CD4-positive, alpha-beta memory T cell (primary cell): ENCODE measurements at regions not wholly inside any gene's neighbourhood (a gene's known extent, or its start where the extent isn't known, plus 50 kb on each side); places are given as distances from the start of the nearest gene placed in this dataset.

Source experiments
- CTCF ChIA-PET: fragments of 350-600 bp; sonication (Branson Sonifier 250); formaldehyde crosslinking; loops from one replicate; lab custom pipeline; 2021; ENCODE audit warnings: inconsistent platforms; ENCODE audit not compliant: partially characterized antibody; lab: Charles Lee
- POLR2A ChIA-PET: fragments of 350-600 bp; sonication (Branson Sonifier 250); formaldehyde crosslinking; loops from one replicate; lab custom pipeline; 2021; ENCODE audit not compliant: partially characterized antibody; lab: Charles Lee
- DNase-seq, 5 donors: peaks; one replicate each; pipeline versions ENCODE4 v3.0.0 to v3.0.0-alpha.2; 2020 to 2022; ENCODE audit warnings: mixed read lengths in 1 of 5
- H3K27ac ChIP-seq: one replicate; pipeline ENCODE4 v1.7.0; 2013; ENCODE audit warnings: low read depth, low read length
- H3K27me3 ChIP-seq: 2 replicates; pipeline ENCODE4 v1.7.0; 2013; ENCODE audit warnings: mild to moderate bottlenecking, low read length, moderate library complexity; ENCODE audit not compliant: insufficient read depth
- H3K36me3 ChIP-seq: 2 replicates; pipeline ENCODE4 v1.7.0; 2013; ENCODE audit warnings: mild to moderate bottlenecking, low read length, moderate library complexity; ENCODE audit not compliant: insufficient read depth
- H3K4me1 ChIP-seq: 2 replicates; pipeline ENCODE4 v1.7.0; 2013; ENCODE audit warnings: mild to moderate bottlenecking, low read length, moderate library complexity; ENCODE audit not compliant: insufficient read depth
- H3K4me3 ChIP-seq, 2 donors: one replicate each; pipeline ENCODE4 v1.7.0; 2013; ENCODE audit warnings: low read length in 2 of 2, mild to moderate bottlenecking in 1 of 2
- H3K9me3 ChIP-seq, 2 donors: one replicate each; pipeline ENCODE4 v1.7.0; 2013; ENCODE audit warnings: low read length in 2 of 2, control low read depth in 1 of 2; ENCODE audit not compliant: control insufficient read depth in 1 of 2
- H3K27ac Mint-ChIP-seq, 7 donors: one replicate each; pipeline ENCODE4 v1.8.0; 2020 to 2021; ENCODE audit warnings: mixed read lengths in 7 of 7, mild to moderate bottlenecking in 6 of 7, inconsistent platforms in 3 of 7, moderate library complexity in 3 of 7
- H3K27me3 Mint-ChIP-seq, 2 donors: one replicate each; pipeline ENCODE4 v1.8.0; 2020 to 2021; ENCODE audit warnings: mixed read lengths in 2 of 2
- H3K36me3 Mint-ChIP-seq, 2 donors: one replicate each; pipeline ENCODE4 v1.8.0; 2020 to 2021; ENCODE audit warnings: mixed read lengths in 2 of 2, inconsistent platforms in 1 of 2, mild to moderate bottlenecking in 1 of 2
- H3K4me1 Mint-ChIP-seq, 4 donors: one replicate each; pipeline ENCODE4 v1.8.0; 2020 to 2021; ENCODE audit warnings: mixed read lengths in 4 of 4, mild to moderate bottlenecking in 1 of 4
- H3K4me3 Mint-ChIP-seq, 8 donors: one replicate each; pipeline ENCODE4 v1.8.0; 2020 to 2021; ENCODE audit warnings: mixed read lengths in 8 of 8, mild to moderate bottlenecking in 7 of 8, moderate library complexity in 6 of 8, inconsistent platforms in 3 of 8
- H3K9me3 Mint-ChIP-seq, 8 donors: one replicate each; pipeline ENCODE4 v1.8.0; 2020 to 2021; ENCODE audit warnings: mixed read lengths in 8 of 8, mild to moderate bottlenecking in 5 of 8, inconsistent platforms in 3 of 8, moderate library complexity in 1 of 8
- intact Hi-C: fragments of 100-400 bp; cut with micrococcal nuclease; formaldehyde crosslinking; loops from one replicate; pipeline ENCODE4 v1.15.1; 2023

GRCh38 chr6:11433860-11434259 lies 103.7 kb upstream of the TMEM170B start:
- H3K27ac ChIP-seq: no peak overlapping the region
- Mint-ChIP-seq H3K27me3 (no peaks in the 10 kb centered on the region), H3K4me1 (peaks cover 0 to 8% (median 4%) of the 10 kb centered on the region in 4 donors), H3K9me3 (no peaks in the 10 kb centered on the region), H3K4me3 (no peak overlapping the region), H3K36me3 (no peaks in the 10 kb centered on the region), H3K27ac (no peak overlapping the region)
- H3K27me3 ChIP-seq: no peaks in the 10 kb centered on the region
- H3K9me3 ChIP-seq: no peaks in the 10 kb centered on the region
- no peak for DNase-seq
- POLR2A ChIA-PET: no interaction called here
- intact Hi-C loops: no loop called here
- H3K4me3 ChIP-seq: no peak overlapping the region
- no peaks in the 10 kb centered on the region for H3K36me3 ChIP-seq
- peaks cover 2% of the 10 kb centered on the region for H3K4me1 ChIP-seq
- CTCF ChIA-PET: no interaction called here

GRCh38 chr6:11432713-11433450 lies 104.7 kb upstream of the TMEM170B start:
- H3K4me1 Mint-ChIP-seq: peaks cover 0 to 15% (median 7%) of the 10 kb centered on the region in 4 donors
- no peaks in the 10 kb centered on the region for H3K9me3 ChIP-seq
- ChIA-PET CTCF (interaction anchor here (0.6 kb wide), 1 partner anchor 259 kb away, joined by 3 read pairs; no protein-coding TSS in a partner anchor), POLR2A (no interaction called here)
- no peaks in the 10 kb centered on the region for H3K27me3 Mint-ChIP-seq
- intact Hi-C loops: no loop called here
- no peak overlapping the region for H3K27ac ChIP-seq
- peaks cover 8% of the 10 kb centered on the region for H3K4me1 ChIP-seq
- no peak for DNase-seq
- no peaks in the 10 kb centered on the region for H3K9me3 Mint-ChIP-seq
- no peak overlapping the region for H3K4me3 Mint-ChIP-seq
- H3K4me3 ChIP-seq: no peak overlapping the region
- H3K27ac Mint-ChIP-seq: no peak overlapping the region
- H3K27me3 ChIP-seq: no peaks in the 10 kb centered on the region
- H3K36me3 Mint-ChIP-seq: no peaks in the 10 kb centered on the region
- no peaks in the 10 kb centered on the region for H3K36me3 ChIP-seq

GRCh38 chr6:11432091-11432490 lies 105.5 kb upstream of the TMEM170B start:
- intact Hi-C loops: no loop called here
- no peak overlapping the region for H3K27ac Mint-ChIP-seq

GRCh38 chr6:11431455-11431937 lies 106.1 kb upstream of the TMEM170B start:
- Mint-ChIP-seq H3K27ac (peak overlapping the region in 1 of 7 donors; percentile 19), H3K9me3 (no peaks in the 10 kb centered on the region), H3K27me3 (no peaks in the 10 kb centered on the region), H3K4me1 (peaks cover 0 to 15% (median 7%) of the 10 kb centered on the region in 4 donors), H3K36me3 (no peaks in the 10 kb centered on the region), H3K4me3 (no peak overlapping the region)
- Histone ChIP-seq H3K4me3 (no peak overlapping the region), H3K27me3 (no peaks in the 10 kb centered on the region), H3K36me3 (no peaks in the 10 kb centered on the region), H3K9me3 (no peaks in the 10 kb centered on the region), H3K27ac (no peak overlapping the region), H3K4me1 (peaks cover 8% of the 10 kb centered on the region)
- POLR2A ChIA-PET: no interaction called here
- intact Hi-C loops: no loop called here
- CTCF ChIA-PET: interaction anchor here (0.8 kb wide), 1 partner anchor 64 kb away, joined by 3 read pairs; no protein-coding TSS in a partner anchor
- DNase-seq: no peak

More at GRCh38 chr6:11432091-11432490, 105.5 kb upstream of the TMEM170B start:
- H3K4me1 Mint-ChIP-seq: peaks cover 0 to 15% (median 7%) of the 10 kb centered on the region in 4 donors
- no peak overlapping the region for H3K4me3 Mint-ChIP-seq
- ChIA-PET POLR2A (no interaction called here), CTCF (interaction anchor here (0.8 kb wide), 1 partner anchor 63 kb away, joined by 3 read pairs; no protein-coding TSS in a partner anchor)
- Histone ChIP-seq H3K9me3 (no peaks in the 10 kb centered on the region), H3K4me3 (no peak overlapping the region), H3K27me3 (no peaks in the 10 kb centered on the region), H3K36me3 (no peaks in the 10 kb centered on the region), H3K27ac (no peak overlapping the region), H3K4me1 (peaks cover 8% of the 10 kb centered on the region)
- no peaks in the 10 kb centered on the region for H3K36me3 Mint-ChIP-seq
- H3K27me3 Mint-ChIP-seq: no peaks in the 10 kb centered on the region
- H3K9me3 Mint-ChIP-seq: no peaks in the 10 kb centered on the region
- DNase-seq: no peak

GRCh38 chr6:11430036-11430435 lies 107.5 kb upstream of the TMEM170B start:
- Mint-ChIP-seq H3K9me3 (no peaks in the 10 kb centered on the region), H3K36me3 (no peaks in the 10 kb centered on the region), H3K4me3 (no peak overlapping the region), H3K4me1 (peaks cover 0 to 15% (median 7%) of the 10 kb centered on the region in 4 donors), H3K27ac (no peak overlapping the region), H3K27me3 (no peaks in the 10 kb centered on the region)
- no peaks in the 10 kb centered on the region for H3K36me3 ChIP-seq
- no peaks in the 10 kb centered on the region for H3K27me3 ChIP-seq
- H3K4me1 ChIP-seq: peaks cover 8% of the 10 kb centered on the region
- intact Hi-C loops: no loop called here
- no peak for DNase-seq
- no peak overlapping the region for H3K4me3 ChIP-seq
- POLR2A ChIA-PET: no interaction called here
- no peak overlapping the region for H3K27ac ChIP-seq
- H3K9me3 ChIP-seq: no peaks in the 10 kb centered on the region
- CTCF ChIA-PET: interaction anchor here (1.0 kb wide), 1 partner anchor 66 kb away, joined by 3 read pairs; no protein-coding TSS in a partner anchor

GRCh38 chr6:11429577-11429976 lies 108.0 kb upstream of the TMEM170B start:
- peaks cover 8% of the 10 kb centered on the region for H3K4me1 ChIP-seq
- Mint-ChIP-seq H3K9me3 (no peaks in the 10 kb centered on the region), H3K36me3 (no peaks in the 10 kb centered on the region), H3K27me3 (no peaks in the 10 kb centered on the region), H3K4me1 (peaks cover 0 to 15% (median 7%) of the 10 kb centered on the region in 4 donors), H3K4me3 (no peak overlapping the region), H3K27ac (peak overlapping the region in 5 of 7 donors; percentile 6 to 70 (median 46))
- no peak overlapping the region for H3K27ac ChIP-seq
- ChIA-PET CTCF (no interaction called here), POLR2A (interaction anchor here (1.9 kb wide), 1 partner anchor 15 kb away, joined by 5 read pairs; no protein-coding TSS in a partner anchor)
- H3K4me3 ChIP-seq: no peak overlapping the region
- intact Hi-C loops: no loop called here
- no peaks in the 10 kb centered on the region for H3K9me3 ChIP-seq
- no peaks in the 10 kb centered on the region for H3K27me3 ChIP-seq
- DNase-seq: no peak
- no peaks in the 10 kb centered on the region for H3K36me3 ChIP-seq

- Mint-ChIP-seq H3K27ac (peak overlapping the region in 2 of 7 donors; percentile 17 to 26), H3K4me1 (peaks cover 0 to 15% (median 7%) of the 10 kb centered on the region in 4 donors), H3K4me3 (no peak overlapping the region), H3K9me3 (no peaks in the 10 kb centered on the region), H3K36me3 (no peaks in the 10 kb centered on the region), H3K27me3 (no peaks in the 10 kb centered on the region)
- Histone ChIP-seq H3K27ac (no peak overlapping the region), H3K4me3 (no peak overlapping the region), H3K36me3 (no peaks in the 10 kb centered on the region), H3K27me3 (no peaks in the 10 kb centered on the region), H3K4me1 (peaks cover 8% of the 10 kb centered on the region), H3K9me3 (no peaks in the 10 kb centered on the region)
- ChIA-PET POLR2A (interaction anchor here (1.9 kb wide), 1 partner anchor 14 kb away, joined by 5 read pairs; no protein-coding TSS in a partner anchor), CTCF (interaction anchor here (1.4 kb wide), 1 partner anchor 257 kb away, joined by 3 read pairs; no protein-coding TSS in a partner anchor)
- DNase-seq: no peak
- intact Hi-C loops: no loop called here
These were observed 108.7 kb upstream of the TMEM170B start for GRCh38 chr6:11428895-11429294.
